GM23338 (cell line): ENCODE measurements at regions not wholly inside any gene's neighbourhood (a gene's known extent, or its start where the extent isn't known, plus 50 kb on each side); places are given as distances from the start of the nearest gene placed in this dataset.

ENCODE experiments used
- ATAC-seq: fragments of 200-7000 bp; cut with Tn5 transposase; 3 replicates; pipeline ENCODE4 v1.9.1; 2020
- DNase-seq: peaks from one replicate; pipeline ENCODE4 v3.0.0-alpha.2; 2015; ENCODE audit warnings: low spot score
- H2AFZ ChIP-seq: fragments of 200-600 bp; sonication (generic); 2 replicates; pipeline ENCODE4 v1.8.0; 2016; ENCODE audit warnings: antibody characterized with exemption, mild to moderate bottlenecking, moderate library complexity
- H3F3A ChIP-seq: fragments of 200-600 bp; sonication (generic); replicated peaks from 2 replicates; pipeline ENCODE4 v1.8.0; 2017; ENCODE audit warnings: antibody characterized with exemption, mixed run types, low read depth
- H3K27ac ChIP-seq: fragments of 200-600 bp; sonication (generic); 2 replicates; pipeline ENCODE4 v1.6.1; 2016; ENCODE audit warnings: low read depth
- H3K27me3 ChIP-seq: fragments of 200-600 bp; sonication (generic); 2 replicates; pipeline ENCODE4 v1.8.0; 2016; ENCODE audit warnings: mild to moderate bottlenecking, mixed run types, moderate library complexity; ENCODE audit not compliant: insufficient read depth
- H3K36me3 ChIP-seq: fragments of 200-600 bp; sonication (generic); 2 replicates; pipeline ENCODE4 v1.8.0; 2016; ENCODE audit warnings: mild to moderate bottlenecking; ENCODE audit not compliant: insufficient read depth
- H3K4me1 ChIP-seq: fragments of 200-600 bp; sonication (generic); 2 replicates; pipeline ENCODE4 v1.8.0; 2016; ENCODE audit warnings: mild to moderate bottlenecking, moderate library complexity; ENCODE audit not compliant: insufficient read depth
- H3K4me2 ChIP-seq: fragments of 200-600 bp; sonication (generic); 2 replicates; pipeline ENCODE4 v1.7.1; 2017; ENCODE audit warnings: mixed run types
- H3K4me3 ChIP-seq: fragments of 200-600 bp; sonication (generic); 2 replicates; pipeline ENCODE4 v1.6.1; 2016; ENCODE audit warnings: mixed run types
- H3K79me2 ChIP-seq: fragments of 200-600 bp; sonication (generic); replicated peaks from 2 replicates; pipeline ENCODE4 v1.8.0; 2017; ENCODE audit warnings: mild to moderate bottlenecking; ENCODE audit not compliant: insufficient read depth
- H3K9me2 ChIP-seq: fragments of 200-600 bp; sonication (generic); 2 replicates; pipeline ENCODE4 v1.8.0; 2017; ENCODE audit not compliant: insufficient read depth
- H4K20me1 ChIP-seq: fragments of 200-600 bp; sonication (generic); replicated peaks from 2 replicates; pipeline ENCODE4 v1.8.0; 2017; ENCODE audit warnings: mild to moderate bottlenecking; ENCODE audit not compliant: insufficient read depth
- H3K27ac Mint-ChIP-seq: 2 replicates; pipeline ENCODE4 v1.8.0; 2020; ENCODE audit warnings: inconsistent platforms, mild to moderate bottlenecking, moderate library complexity, mixed read lengths
- H3K27me3 Mint-ChIP-seq: 3 replicates; pipeline ENCODE4 v1.8.0; 2022; ENCODE audit warnings: low read depth, mild to moderate bottlenecking, moderate library complexity, mixed read lengths, inconsistent platforms; ENCODE audit not compliant: insufficient read depth, poor library complexity
- H3K36me3 Mint-ChIP-seq: 3 replicates; pipeline ENCODE4 v1.8.0; 2021; ENCODE audit warnings: low read depth, mild to moderate bottlenecking, inconsistent platforms, moderate library complexity, mixed read lengths
- H3K4me1 Mint-ChIP-seq: 3 replicates; pipeline ENCODE4 v1.8.0; 2020; ENCODE audit warnings: mild to moderate bottlenecking, inconsistent platforms, mixed read lengths
- H3K4me3 Mint-ChIP-seq: 3 replicates; pipeline ENCODE4 v1.8.0; 2021; ENCODE audit warnings: moderate library complexity, mild to moderate bottlenecking, inconsistent platforms, mixed read lengths
- H3K9me3 Mint-ChIP-seq: 3 replicates; pipeline ENCODE4 v1.8.0; 2020; ENCODE audit warnings: moderate library complexity, mild to moderate bottlenecking, inconsistent platforms, mixed read lengths
- CREB1 ChIP-seq: fragments of 250-450 bp; sonication (Bioruptor Pico); IDR thresholded peaks from 2 replicates; pipeline ENCODE4 v1.5.0; 2020; ENCODE audit warnings: low read depth, mild to moderate bottlenecking, moderate library complexity
- EZH2 ChIP-seq: fragments of 200-600 bp; sonication (generic); IDR thresholded peaks from one replicate; pipeline ENCODE4 v1.8.0; 2017; ENCODE audit warnings: antibody characterized with exemption, mild to moderate bottlenecking, low read depth; ENCODE audit not compliant: unreplicated experiment
- EZH2phosphoT487 ChIP-seq: fragments of 200-600 bp; sonication (generic); IDR thresholded peaks from one replicate; pipeline ENCODE4 v1.8.1; 2018; ENCODE audit warnings: antibody characterized with exemption; ENCODE audit not compliant: unreplicated experiment
- JUNB ChIP-seq: IDR thresholded peaks from one replicate; pipeline ENCODE4 v1.6.1; 2016; ENCODE audit warnings: antibody characterized with exemption; ENCODE audit not compliant: unreplicated experiment
- NANOG ChIP-seq: IDR thresholded peaks from 2 replicates; pipeline ENCODE4 v1.6.1; 2016; ENCODE audit warnings: antibody characterized with exemption, borderline replicate concordance
- STAT1 ChIP-seq: IDR thresholded peaks from one replicate; pipeline ENCODE4 v1.6.1; 2016; ENCODE audit warnings: antibody characterized with exemption; ENCODE audit not compliant: unreplicated experiment
- ZNF114 ChIP-seq: fragments of 250-450 bp; sonication (Bioruptor Pico); IDR thresholded peaks from 2 replicates; pipeline ENCODE4 v1.5.0; 2020; ENCODE audit warnings: mild to moderate bottlenecking, moderate library complexity
- ZNF462 ChIP-seq: fragments of 250-450 bp; sonication (Bioruptor Pico); IDR thresholded peaks from 2 replicates; pipeline ENCODE4 v1.5.0; 2020; ENCODE audit warnings: mild to moderate bottlenecking, moderate library complexity
- TF ChIP-seq, protein P1 (sequence below): IDR thresholded peaks from one replicate; pipeline ENCODE4 v1.6.1; 2018; ENCODE audit warnings: antibody characterized with exemption; ENCODE audit not compliant: unreplicated experiment
- TF ChIP-seq, protein P2 (sequence below), 2 experiments: fragments of 200-600 bp in 1 of 2; sonication (generic) in 1 of 2; conservative IDR thresholded peaks; 2 replicates each; pipeline versions ENCODE4 v1.5.1 to v1.6.1; 2016 to 2017; ENCODE audit warnings: antibody characterized with exemption in 2 of 2, low read depth in 2 of 2, mild to moderate bottlenecking in 2 of 2, moderate library complexity in 1 of 2
- TF ChIP-seq, protein P3 (sequence below): IDR thresholded peaks from 2 replicates; pipeline ENCODE4 v1.6.1; 2016; ENCODE audit warnings: antibody characterized with exemption

- H3K27me3 Mint-ChIP-seq, result peaks cover 7% of the 10 kb centered on the region
- H3F3A ChIP-seq, result no peaks in the 10 kb centered on the region
Observed at GRCh38 chr6:40285996-40286395, 301.2 kb downstream of the LRFN2 start.

More at GRCh38 chr6:40285996-40286395, 301.2 kb downstream of the LRFN2 start:
- Histone ChIP-seq H4K20me1 (no peaks in the 10 kb centered on the region), H2AFZ (no peak overlapping the region), H3K27me3 (no peaks in the 10 kb centered on the region), H3K9me2 (peaks cover 7% of the 10 kb centered on the region), H3K4me2 (peak overlapping the region; percentile 69), H3K4me1 (peaks cover 49% of the 10 kb centered on the region), H3K4me3 (peak overlapping the region; percentile 32), H3K27ac (peak overlapping the region; percentile 8; the same call in 1 of the 2 replicates), H3K79me2 (no peaks in the 10 kb centered on the region), H3K36me3 (no peaks in the 10 kb centered on the region)
- peak; percentile 90 for DNase-seq
- TF ChIP-seq CREB1 (CRISPR knock-in tag) (no peak), EZH2phosphoT487 (no peak), ZNF462 (CRISPR knock-in tag) (no peak), STAT1 (no peak), EZH2 (no peak), ZNF114 (CRISPR knock-in tag) (no peak), JUNB (no peak), NANOG (no peak)
- TF ChIP-seq, protein P1, sequence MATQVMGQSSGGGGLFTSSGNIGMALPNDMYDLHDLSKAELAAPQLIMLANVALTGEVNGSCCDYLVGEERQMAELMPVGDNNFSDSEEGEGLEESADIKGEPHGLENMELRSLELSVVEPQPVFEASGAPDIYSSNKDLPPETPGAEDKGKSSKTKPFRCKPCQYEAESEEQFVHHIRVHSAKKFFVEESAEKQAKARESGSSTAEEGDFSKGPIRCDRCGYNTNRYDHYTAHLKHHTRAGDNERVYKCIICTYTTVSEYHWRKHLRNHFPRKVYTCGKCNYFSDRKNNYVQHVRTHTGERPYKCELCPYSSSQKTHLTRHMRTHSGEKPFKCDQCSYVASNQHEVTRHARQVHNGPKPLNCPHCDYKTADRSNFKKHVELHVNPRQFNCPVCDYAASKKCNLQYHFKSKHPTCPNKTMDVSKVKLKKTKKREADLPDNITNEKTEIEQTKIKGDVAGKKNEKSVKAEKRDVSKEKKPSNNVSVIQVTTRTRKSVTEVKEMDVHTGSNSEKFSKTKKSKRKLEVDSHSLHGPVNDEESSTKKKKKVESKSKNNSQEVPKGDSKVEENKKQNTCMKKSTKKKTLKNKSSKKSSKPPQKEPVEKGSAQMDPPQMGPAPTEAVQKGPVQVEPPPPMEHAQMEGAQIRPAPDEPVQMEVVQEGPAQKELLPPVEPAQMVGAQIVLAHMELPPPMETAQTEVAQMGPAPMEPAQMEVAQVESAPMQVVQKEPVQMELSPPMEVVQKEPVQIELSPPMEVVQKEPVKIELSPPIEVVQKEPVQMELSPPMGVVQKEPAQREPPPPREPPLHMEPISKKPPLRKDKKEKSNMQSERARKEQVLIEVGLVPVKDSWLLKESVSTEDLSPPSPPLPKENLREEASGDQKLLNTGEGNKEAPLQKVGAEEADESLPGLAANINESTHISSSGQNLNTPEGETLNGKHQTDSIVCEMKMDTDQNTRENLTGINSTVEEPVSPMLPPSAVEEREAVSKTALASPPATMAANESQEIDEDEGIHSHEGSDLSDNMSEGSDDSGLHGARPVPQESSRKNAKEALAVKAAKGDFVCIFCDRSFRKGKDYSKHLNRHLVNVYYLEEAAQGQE, result no peak
- TF ChIP-seq, protein P2, sequence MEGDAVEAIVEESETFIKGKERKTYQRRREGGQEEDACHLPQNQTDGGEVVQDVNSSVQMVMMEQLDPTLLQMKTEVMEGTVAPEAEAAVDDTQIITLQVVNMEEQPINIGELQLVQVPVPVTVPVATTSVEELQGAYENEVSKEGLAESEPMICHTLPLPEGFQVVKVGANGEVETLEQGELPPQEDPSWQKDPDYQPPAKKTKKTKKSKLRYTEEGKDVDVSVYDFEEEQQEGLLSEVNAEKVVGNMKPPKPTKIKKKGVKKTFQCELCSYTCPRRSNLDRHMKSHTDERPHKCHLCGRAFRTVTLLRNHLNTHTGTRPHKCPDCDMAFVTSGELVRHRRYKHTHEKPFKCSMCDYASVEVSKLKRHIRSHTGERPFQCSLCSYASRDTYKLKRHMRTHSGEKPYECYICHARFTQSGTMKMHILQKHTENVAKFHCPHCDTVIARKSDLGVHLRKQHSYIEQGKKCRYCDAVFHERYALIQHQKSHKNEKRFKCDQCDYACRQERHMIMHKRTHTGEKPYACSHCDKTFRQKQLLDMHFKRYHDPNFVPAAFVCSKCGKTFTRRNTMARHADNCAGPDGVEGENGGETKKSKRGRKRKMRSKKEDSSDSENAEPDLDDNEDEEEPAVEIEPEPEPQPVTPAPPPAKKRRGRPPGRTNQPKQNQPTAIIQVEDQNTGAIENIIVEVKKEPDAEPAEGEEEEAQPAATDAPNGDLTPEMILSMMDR (conservative IDR thresholded peaks at IDR 0.05; ENCODE audit: low read depth in 2 of 2), result no peak
- TF ChIP-seq, protein P3, sequence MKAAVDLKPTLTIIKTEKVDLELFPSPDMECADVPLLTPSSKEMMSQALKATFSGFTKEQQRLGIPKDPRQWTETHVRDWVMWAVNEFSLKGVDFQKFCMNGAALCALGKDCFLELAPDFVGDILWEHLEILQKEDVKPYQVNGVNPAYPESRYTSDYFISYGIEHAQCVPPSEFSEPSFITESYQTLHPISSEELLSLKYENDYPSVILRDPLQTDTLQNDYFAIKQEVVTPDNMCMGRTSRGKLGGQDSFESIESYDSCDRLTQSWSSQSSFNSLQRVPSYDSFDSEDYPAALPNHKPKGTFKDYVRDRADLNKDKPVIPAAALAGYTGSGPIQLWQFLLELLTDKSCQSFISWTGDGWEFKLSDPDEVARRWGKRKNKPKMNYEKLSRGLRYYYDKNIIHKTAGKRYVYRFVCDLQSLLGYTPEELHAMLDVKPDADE, result no peak
- ATAC-seq, result peak; percentile 92
- Mint-ChIP-seq H3K9me3 (no peaks in the 10 kb centered on the region; the same call in 2 of the 3 replicates), H3K4me1 (peaks cover 55% of the 10 kb centered on the region), H3K27ac (peak overlapping the region; percentile 87), H3K4me3 (peak overlapping the region; percentile 63), H3K36me3 (peaks cover 3% of the 10 kb centered on the region; the same call in 1 of the 3 replicates)
